ENCODE measurements at regions not wholly inside any gene's neighbourhood (a gene's known extent, or its start where the extent isn't known, plus 50 kb on each side); places are given as distances from the start of the nearest gene placed in this dataset.

DNA sequence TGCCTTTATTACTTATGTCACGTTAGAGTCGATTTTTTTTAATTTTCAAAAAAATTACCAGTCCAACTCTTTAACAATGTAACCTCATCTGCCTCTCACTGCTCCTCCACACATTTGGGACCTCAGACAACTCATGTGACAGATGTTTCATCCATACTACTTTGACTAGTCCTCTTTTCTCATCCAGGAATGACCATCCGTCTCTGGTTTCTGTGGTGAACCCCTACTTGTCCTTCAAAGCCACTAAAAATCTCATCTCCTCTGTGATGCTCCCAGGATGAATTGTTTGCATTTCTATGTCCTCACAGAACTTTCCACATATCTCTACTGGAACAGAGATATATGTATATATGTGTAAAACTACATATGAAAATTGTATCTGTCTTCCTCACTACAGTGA is 149.8 kb upstream of the ZNF462 start:
- H3K27ac Mint-ChIP-seq, result no peak overlapping the region
- no peak overlapping the region for H3K4me3 Mint-ChIP-seq
- H3K36me3 Mint-ChIP-seq (ENCODE audit: low read depth), result no peaks in the 10 kb centered on the region
- H3K9me3 Mint-ChIP-seq, result no peaks in the 10 kb centered on the region
- no peaks in the 10 kb centered on the region for H3K27me3 Mint-ChIP-seq (ENCODE audit: low read depth)
- H3K4me1 Mint-ChIP-seq (ENCODE audit: low read depth), result no peaks in the 10 kb centered on the region
- DNase-seq (ENCODE audit: low spot score), result no peak

- no peaks in the 10 kb centered on the region for H3K36me3 Mint-ChIP-seq (ENCODE audit: low read depth)
- no peak overlapping the region for H3K4me3 Mint-ChIP-seq
- DNase-seq (ENCODE audit: low spot score), result no peak
- no peaks in the 10 kb centered on the region for H3K27me3 Mint-ChIP-seq (ENCODE audit: low read depth)
- no peak overlapping the region for H3K27ac Mint-ChIP-seq
- H3K9me3 Mint-ChIP-seq, result no peaks in the 10 kb centered on the region
- H3K4me1 Mint-ChIP-seq (ENCODE audit: low read depth), result no peaks in the 10 kb centered on the region
Observed at GRCh38 chr9:106716820-106717219, 146.1 kb upstream of the ZNF462 start.

DNA sequence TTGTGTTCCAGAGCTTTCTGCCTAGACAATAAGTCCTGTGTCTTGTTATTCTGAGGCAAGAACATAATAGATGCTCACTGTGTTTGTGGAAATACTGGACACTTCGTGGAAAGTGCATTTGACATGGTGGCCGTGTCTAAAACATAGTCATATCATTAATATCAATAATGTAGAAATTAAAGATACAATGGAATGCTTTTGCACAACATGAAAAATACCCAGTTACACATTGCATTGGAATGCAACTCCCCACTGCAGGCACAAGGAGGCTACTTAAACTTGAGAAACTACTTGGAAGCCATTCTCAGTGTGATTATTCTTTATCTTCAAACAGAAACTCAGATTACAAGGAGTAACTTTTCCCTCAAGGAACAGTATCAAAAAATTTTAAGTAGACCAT is 145.3 kb upstream of the ZNF462 start:
- H3K4me1 Mint-ChIP-seq (ENCODE audit: low read depth), result no peaks in the 10 kb centered on the region
- no peak for DNase-seq (ENCODE audit: low spot score)
- H3K9me3 Mint-ChIP-seq, result no peaks in the 10 kb centered on the region
- H3K27me3 Mint-ChIP-seq (ENCODE audit: low read depth), result no peaks in the 10 kb centered on the region
- H3K4me3 Mint-ChIP-seq, result no peak overlapping the region
- H3K36me3 Mint-ChIP-seq (ENCODE audit: low read depth), result no peaks in the 10 kb centered on the region
- H3K27ac Mint-ChIP-seq, result no peak overlapping the region

GRCh38 chr9:106718936-106719335 is 144.0 kb upstream of the ZNF462 start:
- H3K36me3 Mint-ChIP-seq (ENCODE audit: low read depth), result no peaks in the 10 kb centered on the region
- no peak overlapping the region for H3K4me3 Mint-ChIP-seq
- H3K27me3 Mint-ChIP-seq (ENCODE audit: low read depth), result no peaks in the 10 kb centered on the region
- no peak for DNase-seq (ENCODE audit: low spot score)
- no peaks in the 10 kb centered on the region for H3K9me3 Mint-ChIP-seq
- no peak overlapping the region for H3K27ac Mint-ChIP-seq
- H3K4me1 Mint-ChIP-seq (ENCODE audit: low read depth), result no peaks in the 10 kb centered on the region

DNA sequence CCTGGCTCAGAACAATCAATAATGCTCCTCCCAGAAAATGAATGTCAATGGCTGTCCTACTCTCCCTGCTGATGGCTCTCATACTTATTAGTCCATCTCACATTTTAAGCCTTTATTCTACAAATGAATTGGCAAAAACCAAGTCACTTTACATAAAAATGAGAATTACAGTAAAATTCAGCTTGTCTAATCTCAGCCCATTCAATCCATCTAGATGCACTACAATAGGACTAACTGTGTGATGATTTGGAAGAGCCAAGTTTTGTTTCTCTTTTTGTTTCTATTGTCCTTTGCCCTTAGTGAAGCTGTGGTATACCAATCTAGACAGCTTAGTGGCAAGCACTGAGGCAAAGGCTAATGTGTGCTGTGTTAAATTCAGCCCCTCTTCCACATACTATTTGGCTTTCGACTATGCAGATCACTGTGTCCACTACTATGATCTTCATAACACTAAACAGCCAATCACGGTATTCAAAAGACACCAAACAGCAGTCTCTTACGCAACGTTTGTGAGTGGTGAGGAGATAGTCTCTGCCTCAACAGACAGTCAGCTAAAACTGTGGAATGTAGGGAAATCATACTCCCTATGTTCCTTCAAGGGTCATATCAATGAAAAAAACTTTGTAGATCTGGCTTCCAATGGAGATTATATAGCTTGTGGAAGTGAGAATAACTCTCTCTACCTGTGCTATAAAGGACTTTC is 140.8 kb upstream of the ZNF462 start:
- Mint-ChIP-seq H3K4me3 (no peak overlapping the region), H3K4me1 (ENCODE audit: low read depth) (no peaks in the 10 kb centered on the region), H3K27ac (no peak overlapping the region), H3K36me3 (ENCODE audit: low read depth) (no peaks in the 10 kb centered on the region), H3K9me3 (no peaks in the 10 kb centered on the region), H3K27me3 (ENCODE audit: low read depth) (no peaks in the 10 kb centered on the region)
- no peak for DNase-seq (ENCODE audit: low spot score)

DNA sequence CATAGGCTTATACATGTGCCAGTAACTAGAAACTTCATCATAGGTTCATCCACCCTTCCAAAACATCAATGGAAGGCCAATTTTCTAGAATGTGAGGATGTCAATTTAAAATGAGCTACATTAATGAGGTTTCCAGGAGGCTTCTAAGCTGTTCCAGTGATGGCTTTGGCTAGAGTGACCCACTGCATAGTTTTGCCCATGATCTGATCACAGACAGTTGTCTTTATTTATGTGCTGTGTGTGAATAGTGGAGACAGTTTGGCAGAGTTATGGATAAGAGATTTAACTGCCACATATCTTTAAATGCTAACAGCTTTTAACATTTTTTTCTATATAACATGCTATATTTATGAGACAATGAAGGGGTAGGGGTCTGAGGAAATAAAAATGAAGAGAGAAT is 139.0 kb upstream of the ZNF462 start:
- H3K9me3 Mint-ChIP-seq, result no peaks in the 10 kb centered on the region
- no peak overlapping the region for H3K27ac Mint-ChIP-seq
- H3K4me1 Mint-ChIP-seq (ENCODE audit: low read depth), result no peaks in the 10 kb centered on the region
- DNase-seq (ENCODE audit: low spot score), result no peak
- no peak overlapping the region for H3K4me3 Mint-ChIP-seq
- no peaks in the 10 kb centered on the region for H3K27me3 Mint-ChIP-seq (ENCODE audit: low read depth)
- H3K36me3 Mint-ChIP-seq (ENCODE audit: low read depth), result no peaks in the 10 kb centered on the region

GRCh38 chr9:106724566-106724965 is 138.4 kb upstream of the ZNF462 start:
- Mint-ChIP-seq H3K36me3 (ENCODE audit: low read depth) (no peaks in the 10 kb centered on the region), H3K4me1 (ENCODE audit: low read depth) (no peaks in the 10 kb centered on the region), H3K27ac (no peak overlapping the region), H3K27me3 (ENCODE audit: low read depth) (no peaks in the 10 kb centered on the region), H3K9me3 (no peaks in the 10 kb centered on the region), H3K4me3 (no peak overlapping the region)
- no peak for DNase-seq (ENCODE audit: low spot score)

GRCh38 chr9:106726070-106726815 is 136.7 kb upstream of the ZNF462 start:
- H3K27me3 Mint-ChIP-seq (ENCODE audit: low read depth), result no peaks in the 10 kb centered on the region
- DNase-seq (ENCODE audit: low spot score), result no peak
- no peak overlapping the region for H3K27ac Mint-ChIP-seq
- H3K4me3 Mint-ChIP-seq, result no peak overlapping the region
- H3K9me3 Mint-ChIP-seq, result peaks cover 5% of the 10 kb centered on the region
- no peaks in the 10 kb centered on the region for H3K4me1 Mint-ChIP-seq (ENCODE audit: low read depth)
- H3K36me3 Mint-ChIP-seq (ENCODE audit: low read depth), result no peaks in the 10 kb centered on the region

DNA sequence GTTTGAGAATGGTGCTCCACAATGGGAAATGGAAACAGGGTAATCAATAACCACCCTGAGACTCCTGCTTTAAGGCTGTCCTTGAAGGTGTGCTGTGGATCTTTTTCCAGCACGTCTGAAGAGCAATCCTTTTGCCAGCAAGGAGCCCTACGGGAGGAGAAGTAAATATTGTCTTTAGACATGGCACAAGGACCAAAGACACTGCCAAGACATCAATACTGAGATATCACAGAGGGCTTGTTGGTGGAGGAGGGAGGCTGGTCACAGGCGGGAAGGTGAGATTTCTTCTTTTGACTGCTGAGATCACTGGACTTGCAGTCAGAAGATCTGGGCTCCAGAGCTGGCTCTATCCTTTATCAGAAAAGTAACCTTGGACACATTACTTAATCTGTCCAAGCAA is 135.0 kb upstream of the ZNF462 start:
- no peak overlapping the region for H3K4me3 Mint-ChIP-seq
- no peak for DNase-seq (ENCODE audit: low spot score)
- H3K27ac Mint-ChIP-seq, result no peak overlapping the region
- no peaks in the 10 kb centered on the region for H3K27me3 Mint-ChIP-seq (ENCODE audit: low read depth)
- no peaks in the 10 kb centered on the region for H3K4me1 Mint-ChIP-seq (ENCODE audit: low read depth)
- H3K36me3 Mint-ChIP-seq (ENCODE audit: low read depth), result no peaks in the 10 kb centered on the region
- peaks cover 5% of the 10 kb centered on the region for H3K9me3 Mint-ChIP-seq

DNA sequence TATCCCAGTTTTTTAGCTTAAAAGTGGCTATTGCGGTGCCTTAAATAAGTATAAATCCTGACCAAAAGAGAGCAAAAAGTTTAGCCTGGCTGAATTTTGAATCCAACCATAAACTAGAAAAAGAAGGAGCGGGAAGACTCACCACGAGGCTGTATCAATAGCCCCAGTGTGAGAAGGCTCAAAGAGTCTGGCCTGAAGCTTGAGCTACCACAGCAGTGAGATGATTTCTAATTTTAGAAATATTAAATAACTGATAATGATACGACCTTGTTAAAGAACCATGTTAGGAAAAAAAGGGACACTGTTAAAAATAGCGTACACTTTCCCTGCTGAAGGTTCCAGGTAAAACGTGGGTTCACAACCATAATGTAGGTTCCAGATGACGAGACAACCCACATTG is 134.1 kb upstream of the ZNF462 start:
- Mint-ChIP-seq H3K27me3 (ENCODE audit: low read depth) (no peaks in the 10 kb centered on the region), H3K36me3 (ENCODE audit: low read depth) (no peaks in the 10 kb centered on the region), H3K4me1 (ENCODE audit: low read depth) (no peaks in the 10 kb centered on the region), H3K27ac (no peak overlapping the region), H3K9me3 (peaks cover 5% of the 10 kb centered on the region), H3K4me3 (no peak overlapping the region)
- no peak for DNase-seq (ENCODE audit: low spot score)

GRCh38 chr9:106731910-106732309 is 131.1 kb upstream of the ZNF462 start:
- DNase-seq (ENCODE audit: low spot score), result no peak
- no peaks in the 10 kb centered on the region for H3K4me1 Mint-ChIP-seq (ENCODE audit: low read depth)
- H3K27me3 Mint-ChIP-seq (ENCODE audit: low read depth), result no peaks in the 10 kb centered on the region
- no peak overlapping the region for H3K27ac Mint-ChIP-seq
- H3K36me3 Mint-ChIP-seq (ENCODE audit: low read depth), result no peaks in the 10 kb centered on the region
- H3K4me3 Mint-ChIP-seq, result no peak overlapping the region
- H3K9me3 Mint-ChIP-seq, result peaks cover 7% of the 10 kb centered on the region

DNA sequence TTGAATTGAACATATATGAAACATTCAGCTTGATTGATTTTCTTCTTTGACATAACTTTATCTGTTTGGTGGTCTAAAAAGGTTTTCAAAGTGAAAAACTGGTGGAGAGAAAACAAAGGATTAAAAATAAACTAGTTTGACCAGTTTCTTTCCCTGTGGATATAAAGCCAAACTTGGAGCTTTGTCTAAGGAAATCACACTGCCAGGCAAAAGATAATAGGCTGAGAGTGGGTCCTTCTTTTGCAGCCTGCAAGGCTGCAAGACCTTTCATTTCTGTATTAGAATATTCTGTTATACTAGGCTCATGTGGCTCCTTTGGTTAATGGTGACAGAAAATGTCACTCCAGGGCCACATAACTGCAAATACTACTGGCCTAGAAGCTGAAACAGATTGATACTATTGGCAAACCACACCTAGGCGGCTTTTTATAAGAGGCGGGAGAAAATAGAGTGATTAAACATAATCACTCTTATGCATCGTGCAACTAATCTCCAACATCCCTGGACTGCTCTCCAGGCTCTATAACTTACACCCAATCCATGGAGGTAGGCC is 129.1 kb upstream of the ZNF462 start:
- Mint-ChIP-seq H3K4me1 (ENCODE audit: low read depth) (no peaks in the 10 kb centered on the region), H3K9me3 (peaks cover 7% of the 10 kb centered on the region), H3K27me3 (ENCODE audit: low read depth) (no peaks in the 10 kb centered on the region), H3K36me3 (ENCODE audit: low read depth) (no peaks in the 10 kb centered on the region), H3K27ac (no peak overlapping the region), H3K4me3 (no peak overlapping the region)
- no peak for DNase-seq (ENCODE audit: low spot score)

DNA sequence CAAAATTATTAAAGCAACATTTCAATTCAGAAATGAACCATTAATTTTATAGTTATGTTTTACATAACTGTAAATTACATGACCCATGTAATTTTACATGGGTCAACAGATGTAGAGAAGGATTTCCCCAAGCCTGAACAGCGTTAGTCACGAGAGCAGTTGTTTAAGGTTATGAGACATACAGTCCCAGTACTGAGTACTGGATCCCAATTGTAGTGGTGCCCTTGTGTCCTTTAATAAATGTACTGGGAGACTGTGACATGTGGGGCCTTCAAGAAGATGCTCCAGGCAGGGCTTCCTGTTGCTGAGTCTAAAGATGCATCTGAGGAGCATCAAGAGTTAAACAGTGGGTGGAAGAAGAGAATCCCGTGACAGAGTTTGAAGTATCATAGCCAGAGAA is 125.5 kb upstream of the ZNF462 start:
- Mint-ChIP-seq H3K9me3 (peaks cover 3% of the 10 kb centered on the region), H3K36me3 (ENCODE audit: low read depth) (no peaks in the 10 kb centered on the region), H3K27me3 (ENCODE audit: low read depth) (no peaks in the 10 kb centered on the region), H3K27ac (no peak overlapping the region), H3K4me1 (ENCODE audit: low read depth) (no peaks in the 10 kb centered on the region), H3K4me3 (no peak overlapping the region)
- no peak for DNase-seq (ENCODE audit: low spot score)

DNA sequence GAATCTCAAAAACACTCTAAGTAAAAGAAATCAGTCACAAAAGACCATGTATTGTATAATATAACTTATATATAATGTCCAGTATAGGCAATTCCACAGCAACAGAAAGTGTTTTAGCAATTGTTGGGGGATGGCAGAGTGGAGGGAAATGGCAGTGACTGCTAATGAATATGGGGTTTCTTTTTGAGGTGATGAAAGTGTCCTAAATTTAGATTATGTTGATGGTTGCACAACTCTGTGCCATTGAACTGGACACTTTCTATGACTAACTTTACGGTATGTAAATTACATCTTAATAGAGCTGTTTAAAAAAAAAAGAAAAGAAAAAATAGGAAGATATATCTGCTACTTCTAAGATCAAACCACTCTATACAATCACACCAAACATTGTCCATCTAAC is 124.9 kb upstream of the ZNF462 start:
- Mint-ChIP-seq H3K36me3 (ENCODE audit: low read depth) (no peaks in the 10 kb centered on the region), H3K4me1 (ENCODE audit: low read depth) (no peaks in the 10 kb centered on the region), H3K27ac (no peak overlapping the region), H3K27me3 (ENCODE audit: low read depth) (no peaks in the 10 kb centered on the region), H3K4me3 (no peak overlapping the region), H3K9me3 (peaks cover 3% of the 10 kb centered on the region)
- no peak for DNase-seq (ENCODE audit: low spot score)

All from T-helper 2 cell treated with Interferon-gamma antibody and Interleukin-4, amounts not matched to agents 5 μg/mL and 100 μg/mL, for 36 hours (primary cell).